GM21717 (cell line): ENCODE measurements at regions not wholly inside any gene's neighbourhood (a gene's known extent, or its start where the extent isn't known, plus 50 kb on each side); places are given as distances from the start of the nearest gene placed in this dataset.
"Not testable (repeated sequence)": the region's sequence is repeated elsewhere in the genome, so short reads cannot be mapped to it uniquely, and the experiment has no call there.

ENCODE experiments used
- ATAC-seq: cut with Tn5 transposase; IDR thresholded peaks from one replicate; pipeline ENCODE4 v1.9.1; 2021; ENCODE audit warnings: mild to moderate bottlenecking, moderate library complexity; ENCODE audit not compliant: unreplicated experiment

- ATAC-seq: no peak
These were observed 1176.8 kb upstream of the ADGRB3 start for GRCh38 chr6:67458265-67458664.

GRCh38 chr6:67451874-67452273 lies 1183.2 kb upstream of the ADGRB3 start:
- ATAC-seq: no peak

GRCh38 chr6:67450641-67451040 lies 1184.4 kb upstream of the ADGRB3 start:
- peak; percentile 99 for ATAC-seq

- ATAC-seq: no peak
These were observed 1185.5 kb upstream of the ADGRB3 start for GRCh38 chr6:67449602-67450001.

GRCh38 chr6:67433124-67433523 lies 1202.0 kb upstream of the ADGRB3 start:
- ATAC-seq: no peak

- no peak for ATAC-seq
These were observed 1204.0 kb upstream of the ADGRB3 start for GRCh38 chr6:67431076-67431475.

GRCh38 chr6:67426686-67427085 lies 1208.4 kb upstream of the ADGRB3 start:
- not testable (repeated sequence) for ATAC-seq

- ATAC-seq: no peak
These were observed 1223.0 kb upstream of the ADGRB3 start for GRCh38 chr6:67412035-67412434.

- no peak for ATAC-seq
These were observed 1224.0 kb upstream of the ADGRB3 start for GRCh38 chr6:67411036-67411435.

GRCh38 chr6:67394254-67394653 lies 1240.8 kb upstream of the ADGRB3 start:
- no peak for ATAC-seq

- ATAC-seq: no peak
These were observed 1241.7 kb upstream of the ADGRB3 start for GRCh38 chr6:67393356-67393755.

- ATAC-seq: no peak
These were observed 1243.1 kb upstream of the ADGRB3 start for GRCh38 chr6:67391955-67392354.

- no peak for ATAC-seq
These were observed 1265.4 kb upstream of the ADGRB3 start for GRCh38 chr6:67369679-67370078.

GRCh38 chr6:67362976-67363375 lies 1272.1 kb upstream of the ADGRB3 start:
- ATAC-seq: no peak

GRCh38 chr6:67361264-67361663 lies 1273.8 kb upstream of the ADGRB3 start:
- ATAC-seq: no peak

- no peak for ATAC-seq
These were observed 1276.8 kb upstream of the ADGRB3 start for GRCh38 chr6:67358241-67358640.

- ATAC-seq: no peak
These were observed 1281.2 kb upstream of the ADGRB3 start for GRCh38 chr6:67353861-67354260.

- ATAC-seq: no peak
These were observed 1282.4 kb upstream of the ADGRB3 start for GRCh38 chr6:67352717-67353116.

GRCh38 chr6:67350729-67351128 lies 1284.4 kb upstream of the ADGRB3 start:
- no peak for ATAC-seq

GRCh38 chr6:67345946-67346345 lies 1289.1 kb upstream of the ADGRB3 start:
- ATAC-seq: no peak

- no peak for ATAC-seq
These were observed 1299.1 kb upstream of the ADGRB3 start for GRCh38 chr6:67336014-67336413.

GRCh38 chr6:67331304-67331703 lies 1303.8 kb upstream of the ADGRB3 start:
- no peak for ATAC-seq

- no peak for ATAC-seq
These were observed 1306.8 kb upstream of the ADGRB3 start for GRCh38 chr6:67328269-67328668.
